CD8-positive, alpha-beta memory T cell (primary cell): ENCODE measurements at regions not wholly inside any gene's neighbourhood (a gene's known extent, or its start where the extent isn't known, plus 50 kb on each side); places are given as distances from the start of the nearest gene placed in this dataset.

Experiments used
- CTCF ChIA-PET: fragments of 350-600 bp; sonication (Branson Sonifier 250); formaldehyde crosslinking; loops from one replicate; lab custom pipeline; 2021; ENCODE audit warnings: antibody characterized with exemption; lab: Charles Lee
- POLR2A ChIA-PET: fragments of 350-600 bp; sonication (Branson Sonifier 250); formaldehyde crosslinking; loops from one replicate; lab custom pipeline; 2021; ENCODE audit warnings: antibody characterized with exemption; lab: Charles Lee
- DNase-seq, 5 donors: peaks; one replicate each; pipeline versions ENCODE4 v3.0.0 to v3.0.0-alpha.2; 2020 to 2022; ENCODE audit warnings: mixed read lengths in 1 of 5
- H3K27ac ChIP-seq: one replicate; pipeline ENCODE4 v1.7.0; 2013; ENCODE audit warnings: low read depth, mild to moderate bottlenecking, low read length, moderate library complexity
- H3K27me3 ChIP-seq: 2 replicates; pipeline ENCODE4 v1.7.0; 2013; ENCODE audit warnings: low read length, mild to moderate bottlenecking; ENCODE audit not compliant: insufficient read depth, poor library complexity, severe bottlenecking
- H3K36me3 ChIP-seq: 2 replicates; pipeline ENCODE4 v1.7.0; 2013; ENCODE audit warnings: mild to moderate bottlenecking, low read length, moderate library complexity; ENCODE audit not compliant: insufficient read depth
- H3K4me1 ChIP-seq: 2 replicates; pipeline ENCODE4 v1.7.0; 2013; ENCODE audit warnings: mild to moderate bottlenecking, low read length, moderate library complexity; ENCODE audit not compliant: insufficient read depth
- H3K4me3 ChIP-seq: 2 replicates; pipeline ENCODE4 v1.7.0; 2013; ENCODE audit warnings: mild to moderate bottlenecking, low read length
- H3K9me3 ChIP-seq: 2 replicates; pipeline ENCODE4 v1.7.0; 2013; ENCODE audit warnings: mild to moderate bottlenecking, low read length
- H3K27ac Mint-ChIP-seq, 8 donors: one replicate each; pipeline ENCODE4 v1.8.0; 2020 to 2021; ENCODE audit warnings: mixed read lengths in 8 of 8, mild to moderate bottlenecking in 6 of 8, inconsistent platforms in 3 of 8, moderate library complexity in 3 of 8
- H3K27me3 Mint-ChIP-seq, 2 donors: one replicate each; pipeline ENCODE4 v1.8.0; 2020 to 2021; ENCODE audit warnings: mixed read lengths in 2 of 2, mild to moderate bottlenecking in 1 of 2, moderate library complexity in 1 of 2
- H3K36me3 Mint-ChIP-seq, 3 donors: one replicate each; pipeline ENCODE4 v1.8.0; 2020 to 2021; ENCODE audit warnings: mixed read lengths in 3 of 3, inconsistent platforms in 1 of 3, mild to moderate bottlenecking in 1 of 3
- H3K4me1 Mint-ChIP-seq, 3 donors: one replicate each; pipeline ENCODE4 v1.8.0; 2020 to 2021; ENCODE audit warnings: mixed read lengths in 3 of 3, inconsistent platforms in 1 of 3, mild to moderate bottlenecking in 1 of 3
- H3K4me3 Mint-ChIP-seq, 7 donors: one replicate each; pipeline ENCODE4 v1.8.0; 2020 to 2021; ENCODE audit warnings: mixed read lengths in 7 of 7, mild to moderate bottlenecking in 6 of 7, moderate library complexity in 4 of 7, inconsistent platforms in 2 of 7
- H3K9me3 Mint-ChIP-seq, 5 donors: one replicate each; pipeline ENCODE4 v1.8.0; 2020 to 2022; ENCODE audit warnings: mixed read lengths in 5 of 5, mild to moderate bottlenecking in 3 of 5, moderate library complexity in 2 of 5, inconsistent platforms in 1 of 5

GRCh38 chr5:6178846-6179532 is 199.4 kb downstream of the MED10 start:
- Mint-ChIP-seq H3K27me3 (peaks cover 0 to 3% of the 10 kb centered on the region in 2 donors), H3K4me1 (no peaks in the 10 kb centered on the region), H3K36me3 (no peaks in the 10 kb centered on the region), H3K27ac (no peak overlapping the region), H3K9me3 (peaks cover 0 to 3% (median 2%) of the 10 kb centered on the region in 5 donors), H3K4me3 (no peak overlapping the region)
- H3K9me3 ChIP-seq, result no peaks in the 10 kb centered on the region
- H3K36me3 ChIP-seq, result no peaks in the 10 kb centered on the region
- no peaks in the 10 kb centered on the region for H3K4me1 ChIP-seq
- no peak overlapping the region for H3K27ac ChIP-seq
- H3K4me3 ChIP-seq, result no peak overlapping the region
- no peak for DNase-seq
- ChIA-PET POLR2A (no interaction called here), CTCF (no interaction called here)
- H3K27me3 ChIP-seq, result no peaks in the 10 kb centered on the region

GRCh38 chr5:6177926-6178325 is 200.4 kb downstream of the MED10 start:
- DNase-seq, result no peak
- Histone ChIP-seq H3K4me1 (no peaks in the 10 kb centered on the region), H3K36me3 (no peaks in the 10 kb centered on the region), H3K27ac (no peak overlapping the region), H3K4me3 (no peak overlapping the region), H3K27me3 (no peaks in the 10 kb centered on the region), H3K9me3 (no peaks in the 10 kb centered on the region)
- H3K27ac Mint-ChIP-seq, result no peak overlapping the region
- ChIA-PET POLR2A (no interaction called here), CTCF (no interaction called here)
- H3K4me1 Mint-ChIP-seq, result no peaks in the 10 kb centered on the region
- peaks cover 0 to 3% of the 10 kb centered on the region in 2 donors for H3K27me3 Mint-ChIP-seq
- no peak overlapping the region for H3K4me3 Mint-ChIP-seq
- H3K9me3 Mint-ChIP-seq, result peaks cover 0 to 3% (median 2%) of the 10 kb centered on the region in 5 donors
- no peaks in the 10 kb centered on the region for H3K36me3 Mint-ChIP-seq

- no peak overlapping the region for H3K27ac Mint-ChIP-seq
- ChIA-PET POLR2A (no interaction called here), CTCF (no interaction called here)
- H3K27me3 ChIP-seq, result no peaks in the 10 kb centered on the region
- no peaks in the 10 kb centered on the region for H3K36me3 ChIP-seq
- H3K27me3 Mint-ChIP-seq, result no peaks in the 10 kb centered on the region
- no peak overlapping the region for H3K4me3 ChIP-seq
- peaks cover 0 to 3% (median 2%) of the 10 kb centered on the region in 5 donors for H3K9me3 Mint-ChIP-seq
- no peaks in the 10 kb centered on the region for H3K4me1 ChIP-seq
- H3K36me3 Mint-ChIP-seq, result no peaks in the 10 kb centered on the region
- no peak for DNase-seq
- no peaks in the 10 kb centered on the region for H3K4me1 Mint-ChIP-seq
- H3K9me3 ChIP-seq, result no peaks in the 10 kb centered on the region
- H3K4me3 Mint-ChIP-seq, result no peak overlapping the region
- H3K27ac ChIP-seq, result no peak overlapping the region
Measured at GRCh38 chr5:6176102-6176693, 202.1 kb downstream of the MED10 start.

GRCh38 chr5:6175172-6175854 is 203.0 kb downstream of the MED10 start:
- Histone ChIP-seq H3K4me3 (no peak overlapping the region), H3K27ac (no peak overlapping the region), H3K27me3 (no peaks in the 10 kb centered on the region), H3K9me3 (no peaks in the 10 kb centered on the region), H3K4me1 (no peaks in the 10 kb centered on the region), H3K36me3 (no peaks in the 10 kb centered on the region)
- Mint-ChIP-seq H3K36me3 (no peaks in the 10 kb centered on the region), H3K27me3 (no peaks in the 10 kb centered on the region), H3K27ac (no peak overlapping the region), H3K9me3 (peaks cover 0 to 6% (median 2%) of the 10 kb centered on the region in 5 donors), H3K4me1 (no peaks in the 10 kb centered on the region), H3K4me3 (no peak overlapping the region)
- DNase-seq, result no peak
- ChIA-PET CTCF (no interaction called here), POLR2A (no interaction called here)

GRCh38 chr5:6169660-6170059 is 208.7 kb downstream of the MED10 start:
- H3K4me3 ChIP-seq, result no peak overlapping the region
- POLR2A ChIA-PET, result no interaction called here
- peaks cover 0 to 3% (median 0%) of the 10 kb centered on the region in 5 donors for H3K9me3 Mint-ChIP-seq
- no peaks in the 10 kb centered on the region for H3K4me1 ChIP-seq
- no peaks in the 10 kb centered on the region for H3K36me3 ChIP-seq
- H3K4me1 Mint-ChIP-seq, result no peaks in the 10 kb centered on the region
- CTCF ChIA-PET, result no interaction called here
- no peak for DNase-seq
- H3K27me3 ChIP-seq, result no peaks in the 10 kb centered on the region
- H3K4me3 Mint-ChIP-seq, result no peak overlapping the region
- no peaks in the 10 kb centered on the region for H3K36me3 Mint-ChIP-seq
- peaks cover 0 to 9% of the 10 kb centered on the region in 2 donors for H3K27me3 Mint-ChIP-seq
- H3K9me3 ChIP-seq, result no peaks in the 10 kb centered on the region
- H3K27ac Mint-ChIP-seq, result no peak overlapping the region
- H3K27ac ChIP-seq, result no peak overlapping the region

- no peak overlapping the region for H3K27ac ChIP-seq
- Mint-ChIP-seq H3K27me3 (peaks cover 0 to 18% of the 10 kb centered on the region in 2 donors), H3K9me3 (peaks cover 0 to 3% (median 2%) of the 10 kb centered on the region in 5 donors), H3K4me3 (no peak overlapping the region), H3K27ac (no peak overlapping the region), H3K4me1 (no peaks in the 10 kb centered on the region), H3K36me3 (no peaks in the 10 kb centered on the region)
- H3K4me3 ChIP-seq, result no peak overlapping the region
- no peak for DNase-seq
- CTCF ChIA-PET, result no interaction called here
- no peaks in the 10 kb centered on the region for H3K27me3 ChIP-seq
- no peaks in the 10 kb centered on the region for H3K4me1 ChIP-seq
- H3K9me3 ChIP-seq, result no peaks in the 10 kb centered on the region
- POLR2A ChIA-PET, result no interaction called here
- no peaks in the 10 kb centered on the region for H3K36me3 ChIP-seq
Measured at GRCh38 chr5:6166698-6167394, 211.5 kb downstream of the MED10 start.

GRCh38 chr5:6163913-6164312 is 214.4 kb downstream of the MED10 start:
- no peaks in the 10 kb centered on the region for H3K36me3 Mint-ChIP-seq
- no peak overlapping the region for H3K4me3 Mint-ChIP-seq
- DNase-seq, result no peak
- H3K4me1 Mint-ChIP-seq, result no peaks in the 10 kb centered on the region
- H3K9me3 Mint-ChIP-seq, result peaks cover 0 to 3% (median 0%) of the 10 kb centered on the region in 5 donors
- Histone ChIP-seq H3K27ac (no peak overlapping the region), H3K36me3 (no peaks in the 10 kb centered on the region), H3K9me3 (no peaks in the 10 kb centered on the region), H3K4me3 (no peak overlapping the region), H3K4me1 (no peaks in the 10 kb centered on the region), H3K27me3 (no peaks in the 10 kb centered on the region)
- ChIA-PET POLR2A (no interaction called here), CTCF (no interaction called here)
- H3K27me3 Mint-ChIP-seq, result peaks cover 0 to 18% of the 10 kb centered on the region in 2 donors
- H3K27ac Mint-ChIP-seq, result no peak overlapping the region

- Mint-ChIP-seq H3K27ac (no peak overlapping the region), H3K4me3 (no peak overlapping the region), H3K27me3 (peaks cover 0 to 14% of the 10 kb centered on the region in 2 donors), H3K4me1 (no peaks in the 10 kb centered on the region), H3K36me3 (no peaks in the 10 kb centered on the region), H3K9me3 (peaks cover 0 to 2% (median 0%) of the 10 kb centered on the region in 5 donors)
- no peak for DNase-seq
- H3K4me3 ChIP-seq, result no peak overlapping the region
- no peaks in the 10 kb centered on the region for H3K36me3 ChIP-seq
- ChIA-PET POLR2A (no interaction called here), CTCF (no interaction called here)
- no peaks in the 10 kb centered on the region for H3K27me3 ChIP-seq
- no peaks in the 10 kb centered on the region for H3K9me3 ChIP-seq
- H3K4me1 ChIP-seq, result no peaks in the 10 kb centered on the region
- H3K27ac ChIP-seq, result no peak overlapping the region
Measured at GRCh38 chr5:6162175-6162574, 216.2 kb downstream of the MED10 start.
